ENCODE measurements at regions not wholly inside any gene's neighbourhood (a gene's known extent, or its start where the extent isn't known, plus 50 kb on each side); places are given as distances from the start of the nearest gene placed in this dataset.
"Not testable (repeated sequence)": the region's sequence is repeated elsewhere in the genome, so short reads cannot be mapped to it uniquely, and the experiment has no call there.

DNA sequence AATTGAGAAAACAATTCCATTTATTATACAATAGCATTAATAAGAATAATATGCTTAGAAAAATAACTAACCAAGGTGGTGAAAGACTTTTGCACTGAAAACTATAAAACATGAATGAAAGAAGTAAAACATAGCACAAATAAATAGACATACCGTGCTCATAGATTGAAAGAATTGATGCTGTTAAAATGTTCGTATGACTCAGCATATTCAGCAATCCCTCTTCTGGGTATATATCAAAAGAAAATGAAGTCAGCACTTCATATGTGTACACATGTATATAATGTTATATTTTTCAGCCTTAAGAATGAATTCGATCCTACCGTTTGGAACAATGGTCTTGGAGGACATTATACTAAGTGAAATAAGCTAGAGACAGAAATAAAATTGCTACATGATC is 716.3 kb downstream of the GLUD2 start:
- TF ChIP-seq, protein P1, sequence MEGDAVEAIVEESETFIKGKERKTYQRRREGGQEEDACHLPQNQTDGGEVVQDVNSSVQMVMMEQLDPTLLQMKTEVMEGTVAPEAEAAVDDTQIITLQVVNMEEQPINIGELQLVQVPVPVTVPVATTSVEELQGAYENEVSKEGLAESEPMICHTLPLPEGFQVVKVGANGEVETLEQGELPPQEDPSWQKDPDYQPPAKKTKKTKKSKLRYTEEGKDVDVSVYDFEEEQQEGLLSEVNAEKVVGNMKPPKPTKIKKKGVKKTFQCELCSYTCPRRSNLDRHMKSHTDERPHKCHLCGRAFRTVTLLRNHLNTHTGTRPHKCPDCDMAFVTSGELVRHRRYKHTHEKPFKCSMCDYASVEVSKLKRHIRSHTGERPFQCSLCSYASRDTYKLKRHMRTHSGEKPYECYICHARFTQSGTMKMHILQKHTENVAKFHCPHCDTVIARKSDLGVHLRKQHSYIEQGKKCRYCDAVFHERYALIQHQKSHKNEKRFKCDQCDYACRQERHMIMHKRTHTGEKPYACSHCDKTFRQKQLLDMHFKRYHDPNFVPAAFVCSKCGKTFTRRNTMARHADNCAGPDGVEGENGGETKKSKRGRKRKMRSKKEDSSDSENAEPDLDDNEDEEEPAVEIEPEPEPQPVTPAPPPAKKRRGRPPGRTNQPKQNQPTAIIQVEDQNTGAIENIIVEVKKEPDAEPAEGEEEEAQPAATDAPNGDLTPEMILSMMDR (IDR thresholded peaks at IDR 0.05; ENCODE audit: low read depth, low read length) = no peak
- in situ Hi-C loops (cut with HindIII; ENCODE audit: low sequenced_read_pairs) = no loop called here

DNA sequence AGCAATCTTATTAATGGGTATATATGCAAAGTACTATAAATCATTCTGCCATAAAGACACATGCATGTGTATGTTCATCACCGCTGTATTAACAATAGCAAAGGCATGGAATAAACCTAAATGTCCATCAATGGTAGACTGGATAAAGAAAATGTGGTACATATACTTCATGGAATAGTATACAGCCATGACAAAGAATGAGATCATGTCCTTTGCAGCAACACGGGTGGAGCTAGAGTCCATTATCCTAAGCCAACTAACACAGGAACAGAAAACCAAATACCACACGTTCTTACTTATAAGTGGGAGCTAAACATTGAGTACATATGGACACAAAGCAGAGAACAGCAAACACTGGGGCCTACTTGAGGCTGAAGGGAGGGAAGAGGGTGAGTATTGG is 720.8 kb downstream of the GLUD2 start:
- DNase-seq (ENCODE audit: low read depth, low spot score); in situ Hi-C loops (cut with HindIII; ENCODE audit: low sequenced_read_pairs); H3K4me3 ChIP-seq (ENCODE audit: low read depth, low read length): not testable (repeated sequence)

More for the DNA sequence above, 716.3 kb downstream of the GLUD2 start:
- no peak overlapping the region for H3K4me3 ChIP-seq (ENCODE audit: low read depth, low read length)
- DNase-seq (ENCODE audit: low read depth, low spot score) = no peak

DNA sequence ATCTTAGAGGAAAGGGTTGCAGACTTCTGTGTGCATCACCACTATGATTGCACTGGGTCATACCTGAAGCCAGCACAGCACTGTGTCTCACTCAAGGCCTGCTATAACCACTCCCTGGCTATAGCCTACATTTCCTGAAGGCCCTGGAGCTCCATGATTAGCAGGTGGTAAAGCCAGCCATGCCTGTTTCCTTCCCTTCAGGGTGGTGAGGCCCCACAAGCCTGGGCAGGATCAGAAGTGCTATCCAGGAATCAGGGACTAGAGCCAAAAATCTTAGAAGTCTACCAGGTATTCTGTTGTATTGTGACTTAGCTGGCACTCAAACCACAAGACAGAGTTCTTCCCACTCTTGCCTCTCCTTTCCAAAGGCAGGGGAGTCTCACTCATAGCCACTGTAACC is 734.6 kb downstream of the GLUD2 start:
- in situ Hi-C loops (cut with HindIII; ENCODE audit: low sequenced_read_pairs) = no loop called here
- DNase-seq (ENCODE audit: low read depth, low spot score) = no peak
- TF ChIP-seq, protein P1 (IDR thresholded peaks at IDR 0.05; ENCODE audit: low read depth, low read length) = no peak
- no peak overlapping the region for H3K4me3 ChIP-seq (ENCODE audit: low read depth, low read length)

DNA sequence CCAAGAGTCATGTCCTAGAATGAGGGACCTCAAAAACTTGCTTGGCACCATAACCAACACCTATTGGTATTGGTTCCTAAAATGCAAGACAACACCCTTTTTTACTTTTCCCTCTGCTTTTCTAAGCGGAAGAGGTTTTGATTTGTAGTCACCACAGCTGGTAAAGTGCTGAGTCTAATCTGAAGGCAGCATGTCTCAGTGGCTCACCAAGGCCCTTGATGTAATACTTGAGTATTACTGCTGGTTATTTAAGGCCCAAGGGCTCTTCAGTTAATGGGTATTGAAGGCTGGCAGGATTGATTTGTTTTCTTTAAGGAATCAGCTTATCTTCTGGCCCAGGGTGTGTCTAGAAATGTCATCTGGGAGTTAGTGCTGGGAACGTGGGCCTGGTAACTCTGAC is 735.1 kb downstream of the GLUD2 start:
- TF ChIP-seq, protein P1 (IDR thresholded peaks at IDR 0.05; ENCODE audit: low read depth, low read length) = no peak
- H3K4me3 ChIP-seq (ENCODE audit: low read depth, low read length) = no peak overlapping the region
- no peak for DNase-seq (ENCODE audit: low read depth, low spot score)
- in situ Hi-C loops (cut with HindIII; ENCODE audit: low sequenced_read_pairs) = no loop called here

DNA sequence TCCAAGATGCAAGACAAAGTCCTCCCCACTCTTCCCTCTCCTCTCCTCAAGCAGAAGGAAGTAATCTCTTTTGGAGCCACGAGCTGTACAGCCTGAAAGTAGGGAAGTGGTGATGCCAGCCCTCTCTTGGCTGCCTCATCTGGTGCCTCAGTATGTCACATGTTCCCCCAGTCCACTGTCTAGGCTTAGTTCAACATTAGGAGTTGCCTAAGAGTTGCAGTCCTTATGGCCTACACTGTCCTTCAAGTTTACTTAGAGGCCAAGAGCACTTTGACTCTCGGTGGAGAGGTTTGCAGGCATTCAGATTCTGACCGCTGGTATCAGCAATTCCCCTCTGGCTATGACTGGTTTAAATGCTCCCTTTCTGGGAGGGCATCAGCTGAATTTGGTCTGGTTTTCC is 735.6 kb downstream of the GLUD2 start:
- TF ChIP-seq, protein P1 (IDR thresholded peaks at IDR 0.05; ENCODE audit: low read depth, low read length) = no peak
- in situ Hi-C loops (cut with HindIII; ENCODE audit: low sequenced_read_pairs) = no loop called here
- no peak overlapping the region for H3K4me3 ChIP-seq (ENCODE audit: low read depth, low read length)
- DNase-seq (ENCODE audit: low read depth, low spot score) = no peak

DNA sequence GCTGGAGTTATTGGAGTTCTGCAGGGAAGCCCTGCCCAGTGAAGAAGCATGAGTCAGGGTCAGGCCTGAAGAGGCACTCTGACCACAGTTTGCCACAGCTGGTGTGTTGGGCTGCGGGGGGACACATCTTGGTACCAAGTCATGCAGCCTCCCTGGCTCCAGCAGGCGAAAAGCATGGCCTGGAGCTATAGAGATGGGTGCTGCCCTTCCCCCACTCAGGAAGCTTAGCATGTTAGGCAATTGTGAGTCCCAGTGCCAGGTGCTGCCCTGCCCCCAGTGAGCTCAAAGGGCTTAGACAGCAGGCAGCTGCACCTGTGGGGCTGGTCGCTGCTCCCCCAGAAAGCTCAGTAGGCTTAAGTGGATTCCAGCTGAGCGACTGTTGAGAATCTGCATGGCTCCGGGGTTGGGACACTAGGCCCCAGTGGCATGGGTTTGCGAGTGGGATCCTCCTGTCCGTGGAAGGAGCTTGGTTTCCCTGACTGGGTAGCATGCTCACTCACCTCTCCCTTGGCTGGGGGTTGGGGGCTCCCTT is 755.5 kb downstream of the GLUD2 start:
- H3K4me3 ChIP-seq (ENCODE audit: low read depth, low read length) = no peak overlapping the region
- in situ Hi-C loops (cut with HindIII; ENCODE audit: low sequenced_read_pairs) = no loop called here
- DNase-seq (ENCODE audit: low read depth, low spot score) = no peak
- TF ChIP-seq, protein P1 (IDR thresholded peaks at IDR 0.05; ENCODE audit: low read depth, low read length) = no peak

DNA sequence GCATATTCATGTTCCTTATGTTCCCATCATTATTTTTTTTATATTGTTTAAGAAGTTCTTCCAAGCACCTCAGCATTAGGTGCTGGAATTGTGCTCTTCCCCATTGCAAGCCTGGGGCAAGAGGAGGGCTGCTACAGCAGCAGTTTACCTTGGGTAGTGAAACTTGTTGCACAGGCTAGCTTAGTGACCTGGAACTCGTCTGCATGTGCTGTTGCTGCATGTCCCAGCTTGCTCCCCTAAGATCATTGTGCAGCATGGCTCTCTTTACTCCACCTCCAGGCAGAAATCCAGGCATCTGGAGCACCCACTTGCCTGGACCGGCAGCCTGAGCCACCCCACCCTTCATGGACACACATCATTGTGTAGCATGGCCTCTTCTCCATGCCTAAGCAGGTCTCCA is 776.0 kb downstream of the GLUD2 start:
- in situ Hi-C loops (cut with HindIII; ENCODE audit: low sequenced_read_pairs) = no loop called here
- DNase-seq (ENCODE audit: low read depth, low spot score) = no peak
- no peak overlapping the region for H3K4me3 ChIP-seq (ENCODE audit: low read depth, low read length)
- TF ChIP-seq, protein P1 (IDR thresholded peaks at IDR 0.05; ENCODE audit: low read depth, low read length) = no peak
